SK-N-SH (cell line): ENCODE measurements at regions not wholly inside any gene's neighbourhood (a gene's known extent, or its start where the extent isn't known, plus 50 kb on each side); places are given as distances from the start of the nearest gene placed in this dataset.

Experiments used
- CTCF ChIA-PET: fragments of 300-600, 350-600 bp; formaldehyde crosslinking; extraction: SDS; loops from one replicate; lab custom pipeline; 2021; lab: Yijun Ruan, JAX
- POLR2A ChIA-PET: fragments of 350-600 bp; sonication (Branson Sonifier 250); formaldehyde crosslinking; extraction: SDS; loops from one replicate; lab custom pipeline; 2020; ENCODE audit warnings: antibody characterized with exemption, inconsistent platforms; lab: Yijun Ruan, JAX
- DNase-seq: peaks from one replicate; pipeline ENCODE4 v3.0.0; 2012
- H2AFZ ChIP-seq: fragments of 200-600 bp; sonication (generic); 2 replicates; pipeline ENCODE4 v1.8.1; 2016; ENCODE audit warnings: antibody characterized with exemption, mild to moderate bottlenecking, low read depth
- H3F3A ChIP-seq: fragments of 200-600 bp; sonication (generic); replicated peaks from 2 replicates; pipeline ENCODE3; 2016; ENCODE audit warnings: antibody characterized with exemption, mild to moderate bottlenecking; ENCODE audit not compliant: insufficient read depth
- H3K27ac ChIP-seq, 2 experiments: fragments of 200-500 bp in 1 of 2; fragments of 200-600 bp in 1 of 2; sonication (Bioruptor generic) in 1 of 2; sonication (generic), shearing (Covaris generic) in 1 of 2; 2 replicates each; pipeline versions ENCODE4 v1.5.1 to v1.6.1; 2014 to 2016; ENCODE audit warnings: low read depth in 2 of 2, inconsistent platforms in 1 of 2, low read length in 1 of 2, mild to moderate bottlenecking in 1 of 2, mixed read lengths in 1 of 2
- H3K27me3 ChIP-seq: fragments of 200-600 bp; sonication (generic), shearing (Covaris generic); 2 replicates; pipeline ENCODE4 v1.6.1; 2016; ENCODE audit warnings: mixed run types; ENCODE audit not compliant: insufficient read depth
- H3K36me3 ChIP-seq, 2 experiments: fragments of 200-500 bp in 1 of 2; fragments of 200-600 bp in 1 of 2; sonication (Bioruptor generic) in 1 of 2; sonication (generic) in 1 of 2; replicated peaks in 1 of 2; 2 replicates each; pipeline versions ENCODE3 to v1.5.1; 2014 to 2016; ENCODE audit warnings: low read length in 1 of 2, mild to moderate bottlenecking in 1 of 2; ENCODE audit not compliant: insufficient read depth in 2 of 2, control insufficient read depth in 1 of 2
- H3K4me1 ChIP-seq, 2 experiments: fragments of 200-500 bp in 1 of 2; fragments of 200-600 bp in 1 of 2; sonication (Bioruptor generic) in 1 of 2; sonication (generic), shearing (Covaris generic) in 1 of 2; 2 replicates each; pipeline versions ENCODE4 v1.5.1 to v1.6.1; 2014 to 2016; ENCODE audit warnings: low read depth in 1 of 2, low read length in 1 of 2, mixed run types in 1 of 2; ENCODE audit not compliant: insufficient read depth in 2 of 2, control insufficient read depth in 1 of 2
- H3K4me2 ChIP-seq: fragments of 200-600 bp; sonication (generic), shearing (Covaris generic); 2 replicates; pipeline ENCODE4 v1.6.1; 2017; ENCODE audit warnings: mixed run types
- H3K4me3 ChIP-seq, 2 experiments: fragments of 200-500 bp in 1 of 2; fragments of 200-600 bp in 1 of 2; sonication (Bioruptor generic) in 1 of 2; sonication (generic), shearing (Covaris generic) in 1 of 2; 2 replicates each; pipeline versions ENCODE4 v1.5.1 to v1.8.1; 2014 to 2016; ENCODE audit warnings: low read depth in 2 of 2, inconsistent platforms in 1 of 2, low read length in 1 of 2, mild to moderate bottlenecking in 1 of 2, mixed read lengths in 1 of 2, moderate library complexity in 1 of 2
- H3K79me2 ChIP-seq: fragments of 200-600 bp; sonication (generic); 2 replicates; pipeline ENCODE4 v1.8.1; 2017; ENCODE audit warnings: mild to moderate bottlenecking; ENCODE audit not compliant: insufficient read depth
- H3K9ac ChIP-seq: fragments of 200-600 bp; sonication (generic); 2 replicates; pipeline ENCODE4 v1.6.1; 2017; ENCODE audit warnings: mixed run types
- H3K9me2 ChIP-seq: fragments of 200-600 bp; sonication (generic); 2 replicates; pipeline ENCODE4 v1.6.1; 2017; ENCODE audit warnings: mixed run types
- H3K9me3 ChIP-seq: fragments of 200-600 bp; sonication (generic); 2 replicates; pipeline ENCODE4 v1.6.1; 2017; ENCODE audit warnings: mixed run types, mild to moderate bottlenecking, moderate library complexity
- H4K20me1 ChIP-seq: fragments of 200-600 bp; sonication (generic); 2 replicates; pipeline ENCODE4 v1.6.1; 2017; ENCODE audit warnings: mild to moderate bottlenecking, mixed run types; ENCODE audit not compliant: insufficient read depth
- EP300 ChIP-seq, 2 experiments: IDR thresholded peaks; 2 replicates each; pipeline versions ENCODE4 v1.4.0 to v1.6.1; 2012; ENCODE audit warnings: borderline replicate concordance in 1 of 2, low read depth in 1 of 2, low read length in 1 of 2
- EZH2phosphoT487 ChIP-seq: fragments of 200-600 bp; sonication (generic); IDR thresholded peaks from 2 replicates; pipeline ENCODE4 v1.6.1; 2017; ENCODE audit warnings: low read depth, mixed run types, mild to moderate bottlenecking, antibody characterized with exemption, moderate library complexity, borderline replicate concordance
- FOXJ3 ChIP-seq: sonication (generic); formaldehyde crosslinking; IDR thresholded peaks from 2 replicates; pipeline ENCODE4 v1.5.1; 2020; ENCODE audit warnings: mild to moderate bottlenecking, missing genetic modification reagents
- FOXM1 ChIP-seq: IDR thresholded peaks from 2 replicates; pipeline ENCODE4 v1.4.0; 2012; ENCODE audit warnings: low read depth, mild to moderate bottlenecking
- GATA2 ChIP-seq: sonication (generic); formaldehyde crosslinking; IDR thresholded peaks from 2 replicates; pipeline ENCODE4 v1.5.0; 2020; ENCODE audit warnings: mild to moderate bottlenecking, missing genetic modification reagents
- JUND ChIP-seq: IDR thresholded peaks from 2 replicates; pipeline ENCODE4 v1.4.0; 2012
- MAX ChIP-seq: IDR thresholded peaks from 2 replicates; pipeline ENCODE4 v1.4.0; 2012; ENCODE audit warnings: low read depth
- MEF2A ChIP-seq: IDR thresholded peaks from 2 replicates; pipeline ENCODE4 v1.4.0; 2012; ENCODE audit warnings: low read depth, borderline replicate concordance
- MXI1 ChIP-seq: IDR thresholded peaks from 2 replicates; pipeline ENCODE4 v1.6.1; 2012; ENCODE audit warnings: mild to moderate bottlenecking, low read depth, low read length, improper control_type of control experiment
- NFIC ChIP-seq: IDR thresholded peaks from 2 replicates; pipeline ENCODE4 v1.4.0; 2012; ENCODE audit warnings: borderline replicate concordance
- NRF1 ChIP-seq: IDR thresholded peaks from 2 replicates; pipeline ENCODE4 v1.6.1; 2012; ENCODE audit warnings: low read depth, mild to moderate bottlenecking, low read length
- POLR2AphosphoS5 ChIP-seq: IDR thresholded peaks from 2 replicates; pipeline ENCODE4 v1.6.1; 2012; ENCODE audit warnings: low read depth, low read length
- RCOR1 ChIP-seq: fragments of 150-350 bp; IDR thresholded peaks from 2 replicates; pipeline ENCODE4 v1.6.1; 2017; ENCODE audit warnings: antibody characterized with exemption, low read length
- REST ChIP-seq: IDR thresholded peaks from 2 replicates; pipeline ENCODE4 v1.6.1; 2012; ENCODE audit warnings: mild to moderate bottlenecking, low read depth, low read length, moderate library complexity
- SIN3A ChIP-seq: IDR thresholded peaks from 2 replicates; pipeline ENCODE4 v1.6.1; 2012; ENCODE audit warnings: low read depth, mild to moderate bottlenecking, low read length, moderate library complexity, borderline replicate concordance
- SMC3 ChIP-seq: IDR thresholded peaks from 2 replicates; pipeline ENCODE4 v1.6.1; 2012; ENCODE audit warnings: low read depth, low read length, improper control_type of control experiment
- TEAD4 ChIP-seq: IDR thresholded peaks from 2 replicates; pipeline ENCODE4 v1.4.0; 2012; ENCODE audit warnings: mild to moderate bottlenecking, borderline replicate concordance; ENCODE audit not compliant: insufficient read depth
- USF1 ChIP-seq: IDR thresholded peaks from 2 replicates; pipeline ENCODE4 v1.4.0; 2012; ENCODE audit warnings: low read depth, borderline replicate concordance
- YY1 ChIP-seq: IDR thresholded peaks from 2 replicates; pipeline ENCODE4 v1.4.0; 2012; ENCODE audit warnings: low read depth, mild to moderate bottlenecking
- ZBTB33 ChIP-seq: IDR thresholded peaks from 2 replicates; pipeline ENCODE4 v1.4.0; 2012; ENCODE audit warnings: low read depth, borderline replicate concordance
- WGBS: methylation state at CpG from one replicate; pipeline ENCODE4 v1.1.6; 2017; ENCODE audit warnings: low lambda C conversion rate; 5-methylcytosine and 5-hydroxymethylcytosine counted together

- TF ChIP-seq YY1 (no peak), FOXJ3 (CRISPR knock-in tag) (no peak), EZH2phosphoT487 (no peak), EP300 (IDR thresholded peaks at IDR 0.05; ENCODE audit: borderline replicate concordance in 1 of 2, low read depth in 1 of 2, low read length in 1 of 2) (no peak), GATA2 (no peak), NFIC (no peak), MEF2A (no peak), JUND (no peak), SIN3A (no peak), FOXM1 (no peak), USF1 (no peak), REST (no peak), ZBTB33 (no peak), TEAD4 (no peak), SMC3 (no peak), RCOR1 (no peak), NRF1 (no peak), MAX (no peak), MXI1 (no peak), POLR2AphosphoS5 (no peak)
- Histone ChIP-seq H3K79me2 (no peaks in the 10 kb centered on the region), H3K9me2 (no peaks in the 10 kb centered on the region), H3K4me3 (no peak overlapping the region), H3K4me2 (no peak overlapping the region), H3K9ac (no peak overlapping the region), H3K27me3 (no peaks in the 10 kb centered on the region), H3K27ac (no peak overlapping the region), H3F3A (no peaks in the 10 kb centered on the region), H3K36me3 (no peaks in the 10 kb centered on the region), H4K20me1 (no peaks in the 10 kb centered on the region), H2AFZ (no peak overlapping the region), H3K9me3 (0 out of 2 replicates have a peak, but pooled peaks cover 4% of the 10 kb centered on the region), H3K4me1 (peaks cover 0 to 7% of the 10 kb centered on the region in 2 experiments; a peak in 1 of 4 replicates)
- WGBS, result 77% methylated on average over 2 of the region's 2 CpGs
- CTCF ChIA-PET, result interaction anchor here (0.6 kb wide), 1 partner anchor 461 kb away, joined by 3 read pairs; no protein-coding TSS in a partner anchor
- POLR2A ChIA-PET, result no interaction called here
- no peak for DNase-seq
These were observed 400.0 kb downstream of the DEPDC1B start for GRCh38 chr5:60299944-60300343.
